A549 (cell line): ENCODE measurements at regions not wholly inside any gene's neighbourhood (a gene's known extent, or its start where the extent isn't known, plus 50 kb on each side); places are given as distances from the start of the nearest gene placed in this dataset.

ENCODE experiments used
- ATAC-seq, 2 experiments: fragments of 200-7000 bp in 1 of 2; fragments of >200 bp in 1 of 2; cut with Nextera tagmentation in 1 of 2; cut with Tn5 transposase in 1 of 2; 3 replicates each; pipeline versions ENCODE4 v1.8.0 to v1.9.1; 2018 to 2020; ENCODE audit warnings: mild to moderate bottlenecking in 1 of 2, moderate library complexity in 1 of 2
- CTCF ChIA-PET: fragments of 300-600 bp; sonication (Branson Sonifier 250); formaldehyde crosslinking; extraction: SDS; loops from one replicate; lab custom pipeline; 2021; ENCODE audit warnings: antibody characterized with exemption, inconsistent platforms; lab: Yijun Ruan, JAX
- POLR2A ChIA-PET: fragments of 350-600 bp; formaldehyde crosslinking; extraction: SDS; loops from one replicate; lab custom pipeline; 2021; ENCODE audit warnings: antibody characterized with exemption, inconsistent platforms; lab: Yijun Ruan, JAX
- DNase-seq, 2 experiments: peaks; one replicate each; pipeline versions ENCODE4 v3.0.0 to v3.0.0-alpha.2; 2011 to 2016; ENCODE audit warnings: low read depth in 1 of 2, low spot score in 1 of 2
- FAIRE-seq: peaks from 2 replicates; lab custom pipeline; 2011; peaks lifted over from hg19 to GRCh38; lab: Jason Lieb, UNC
- H3K27ac ChIP-seq, 2 experiments: fragments of >200 bp; sonication (Bioruptor Twin); formaldehyde crosslinking; 3 replicates each; pipeline ENCODE4 v1.5.1; 2016 to 2017
- H3K4me1 ChIP-seq: fragments of >200 bp; sonication (Bioruptor Twin); formaldehyde crosslinking; 3 replicates; pipeline ENCODE4 v1.6.1; 2016
- H3K4me2 ChIP-seq: fragments of >200 bp; sonication (Bioruptor Twin); formaldehyde crosslinking; 3 replicates; pipeline ENCODE4 v1.6.1; 2016
- H3K4me3 ChIP-seq: fragments of >200 bp; sonication (Bioruptor Twin); formaldehyde crosslinking; 3 replicates; pipeline ENCODE4 v1.5.1; 2016
- H3K9me3 ChIP-seq: fragments of >200 bp; sonication (Bioruptor Twin); formaldehyde crosslinking; 3 replicates; pipeline ENCODE4 v1.6.1; 2016
- ATOH8 ChIP-seq: fragments of 250-450 bp; sonication (Bioruptor Pico); IDR thresholded peaks from 2 replicates; pipeline ENCODE4 v1.5.0; 2020; ENCODE audit warnings: low read depth, mild to moderate bottlenecking, moderate library complexity
- CBX2 ChIP-seq: fragments of 200-600 bp; sonication (generic); IDR thresholded peaks from 2 replicates; pipeline ENCODE4 v1.6.1; 2016; ENCODE audit warnings: low read depth, mild to moderate bottlenecking, borderline replicate concordance
- CEBPB ChIP-seq, 2 experiments: fragments of >200 bp in 1 of 2; sonication (Bioruptor Twin) in 1 of 2; formaldehyde crosslinking in 1 of 2; IDR thresholded peaks; 2 replicates each; pipeline ENCODE4 v1.6.1; 2012 to 2016
- CHD2 ChIP-seq: fragments of 150-350 bp; IDR thresholded peaks from 2 replicates; pipeline ENCODE4 v1.6.1; 2014; ENCODE audit warnings: low read length; ENCODE audit not compliant: partially characterized antibody
- CHD4 ChIP-seq: fragments of 200-600 bp; sonication (generic); IDR thresholded peaks from 2 replicates; pipeline ENCODE4 v1.6.1; 2016; ENCODE audit warnings: antibody characterized with exemption, mild to moderate bottlenecking, borderline replicate concordance
- EHF ChIP-seq: fragments of 250-450 bp; sonication (Bioruptor Pico); IDR thresholded peaks from 2 replicates; pipeline ENCODE4 v1.5.0; 2020; ENCODE audit warnings: mild to moderate bottlenecking
- EHMT2 ChIP-seq: fragments of 200-600 bp; sonication (generic); IDR thresholded peaks from 2 replicates; pipeline ENCODE4 v1.6.1; 2016; ENCODE audit warnings: antibody characterized with exemption, low read depth, mild to moderate bottlenecking, moderate library complexity
- HEYL ChIP-seq: fragments of 250-450 bp; sonication (Bioruptor Pico); IDR thresholded peaks from 2 replicates; pipeline ENCODE4 v1.8.0; 2021; ENCODE audit warnings: mild to moderate bottlenecking, moderate library complexity
- HOXA7 ChIP-seq: fragments of 250-450 bp; sonication (Bioruptor Pico); IDR thresholded peaks from 2 replicates; pipeline ENCODE4 v1.5.0; 2020; ENCODE audit warnings: mild to moderate bottlenecking, moderate library complexity
- HOXB5 ChIP-seq: fragments of 250-450 bp; sonication (Bioruptor Pico); IDR thresholded peaks from 2 replicates; pipeline ENCODE4 v1.5.0; 2020; ENCODE audit warnings: mild to moderate bottlenecking, moderate library complexity
- KDM1A ChIP-seq: fragments of 200-600 bp; sonication (generic); IDR thresholded peaks from 2 replicates; pipeline ENCODE4 v1.6.1; 2016; ENCODE audit warnings: low read depth, mild to moderate bottlenecking
- NPAS2 ChIP-seq: fragments of 250-450 bp; sonication (Bioruptor Pico); IDR thresholded peaks from 2 replicates; pipeline ENCODE4 v1.8.0; 2022; ENCODE audit warnings: mild to moderate bottlenecking, moderate library complexity, borderline replicate concordance
- NR3C1 ChIP-seq: fragments of >200 bp; sonication (Bioruptor Twin); formaldehyde crosslinking; IDR thresholded peaks from 3 replicates; pipeline ENCODE4 v1.6.1; 2017
- PBX3 ChIP-seq: IDR thresholded peaks from 2 replicates; pipeline ENCODE4 v1.6.1; 2012
- PHF8 ChIP-seq: fragments of 200-600 bp; sonication (generic); IDR thresholded peaks from 2 replicates; pipeline ENCODE4 v1.6.1; 2016; ENCODE audit warnings: low read depth, mild to moderate bottlenecking, antibody characterized with exemption, moderate library complexity, borderline replicate concordance
- RAD21 ChIP-seq, 2 experiments: fragments of >200 bp in 1 of 2; sonication (Bioruptor Twin) in 1 of 2; formaldehyde crosslinking in 1 of 2; IDR thresholded peaks in 1 of 2; conservative IDR thresholded peaks in 1 of 2; 2 replicates in 1 of 2; 3 replicates in 1 of 2; pipeline ENCODE4 v1.6.1; 2012 to 2018; ENCODE audit warnings: inconsistent platforms in 1 of 2
- REST ChIP-seq: fragments of 200-600 bp; sonication (generic); IDR thresholded peaks from 2 replicates; pipeline ENCODE4 v1.6.1; 2016; ENCODE audit warnings: antibody characterized with exemption, mild to moderate bottlenecking, moderate library complexity
- RFX5 ChIP-seq: fragments of 450-650 bp; IDR thresholded peaks from 2 replicates; pipeline ENCODE4 v1.7.1; 2014; ENCODE audit warnings: antibody characterized with exemption, mild to moderate bottlenecking, moderate library complexity
- SMC3 ChIP-seq: fragments of >200 bp; sonication (Bioruptor Twin); formaldehyde crosslinking; IDR thresholded peaks from 3 replicates; pipeline ENCODE4 v1.6.1; 2018; ENCODE audit warnings: inconsistent platforms
- WGBS: methylation state at CpG from one replicate; pipeline ENCODE4 v1.1.6; 2017; ENCODE audit errors: missing lambda C conversion rate; 5-methylcytosine and 5-hydroxymethylcytosine counted together

- TF ChIP-seq REST (no peak), CHD4 (no peak)
These were observed 740.7 kb upstream of the AUTS2 start (continued) for GRCh38 chr7:68857571-68857970.

GRCh38 chr7:68858497-68858896 is 739.8 kb upstream of the AUTS2 start:
- no peaks in the 10 kb centered on the region for H3K9me3 ChIP-seq
- POLR2A ChIA-PET = no interaction called here
- FAIRE-seq (no peak), ATAC-seq (no peak), DNase-seq (no peak)
- H3K4me3 ChIP-seq = no peak overlapping the region
- CTCF ChIA-PET = no interaction called here
- TF ChIP-seq ATOH8 (CRISPR knock-in tag) (no peak), SMC3 (no peak), EHF (CRISPR knock-in tag) (no peak), PBX3 (no peak), NPAS2 (no peak), HOXB5 (CRISPR knock-in tag) (no peak), CEBPB (IDR thresholded peaks at IDR 0.05) (no peak)
- no peaks in the 10 kb centered on the region for H3K4me1 ChIP-seq
- no peak overlapping the region for H3K27ac ChIP-seq
- no peak overlapping the region for H3K4me2 ChIP-seq
- 43% methylated on average over 1 of the region's 1 CpG for WGBS

- ATAC-seq = no peak
- Histone ChIP-seq H3K4me2 (no peak overlapping the region), H3K4me1 (no peaks in the 10 kb centered on the region), H3K9me3 (no peaks in the 10 kb centered on the region)
- CTCF ChIA-PET = no interaction called here
- POLR2A ChIA-PET = no interaction called here
- no peak for FAIRE-seq
- no peak for TF ChIP-seq HOXA7 (CRISPR knock-in tag)
- TF ChIP-seq RFX5 = no peak
- TF ChIP-seq CBX2 = no peak
- TF ChIP-seq HEYL (CRISPR knock-in tag) = no peak
- TF ChIP-seq RAD21 (conservative IDR thresholded peaks at IDR 0.05 in 1 of 2, IDR thresholded peaks at IDR 0.05 in 1 of 2) = no peak
- no peak for TF ChIP-seq KDM1A
- no peak for TF ChIP-seq PHF8
- TF ChIP-seq NR3C1 = no peak
- no peak for TF ChIP-seq PBX3
- no peak for TF ChIP-seq EHMT2
- TF ChIP-seq CHD2 = no peak
- TF ChIP-seq, all 56 proteins: peak for 0
- H3K27ac ChIP-seq = no peak overlapping the region
- no peak for DNase-seq
- no peak overlapping the region for H3K4me3 ChIP-seq
- WGBS = 85% methylated on average over 7 of the region's 7 CpGs
These were observed 737.1 kb upstream of the AUTS2 start for GRCh38 chr7:68861171-68861570.
